ENCODE measurements at regions not wholly inside any gene's neighbourhood (a gene's known extent, or its start where the extent isn't known, plus 50 kb on each side); places are given as distances from the start of the nearest gene placed in this dataset.

DNA sequence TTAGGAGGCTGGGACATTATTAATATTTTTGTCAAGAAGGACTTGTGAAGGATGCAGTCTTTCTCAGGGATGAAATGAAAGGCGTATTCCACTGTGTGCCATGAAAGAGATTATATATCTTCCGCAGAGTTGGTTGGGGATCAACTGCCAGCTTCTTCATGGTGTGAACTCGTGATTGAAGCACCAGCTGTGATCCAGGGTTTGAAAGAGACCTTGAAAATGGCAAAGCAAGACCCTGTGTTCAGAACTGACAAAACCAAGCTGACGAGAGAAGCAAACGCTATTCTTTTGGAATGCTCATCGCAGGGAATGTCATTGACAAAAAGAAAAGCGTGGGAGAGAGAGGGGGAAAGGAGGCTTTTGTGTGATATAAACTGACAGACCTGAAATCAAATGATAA lies 263.9 kb upstream of the ZNF608 start:
- TF ChIP-seq YY1 (IDR thresholded peaks at IDR 0.05; ENCODE audit: low read depth) (no peak), TAF1 (IDR thresholded peaks at IDR 0.05; ENCODE audit: low read depth) (no peak), TEAD4 (IDR thresholded peaks at IDR 0.05) (no peak)
- TF ChIP-seq, protein P1, sequence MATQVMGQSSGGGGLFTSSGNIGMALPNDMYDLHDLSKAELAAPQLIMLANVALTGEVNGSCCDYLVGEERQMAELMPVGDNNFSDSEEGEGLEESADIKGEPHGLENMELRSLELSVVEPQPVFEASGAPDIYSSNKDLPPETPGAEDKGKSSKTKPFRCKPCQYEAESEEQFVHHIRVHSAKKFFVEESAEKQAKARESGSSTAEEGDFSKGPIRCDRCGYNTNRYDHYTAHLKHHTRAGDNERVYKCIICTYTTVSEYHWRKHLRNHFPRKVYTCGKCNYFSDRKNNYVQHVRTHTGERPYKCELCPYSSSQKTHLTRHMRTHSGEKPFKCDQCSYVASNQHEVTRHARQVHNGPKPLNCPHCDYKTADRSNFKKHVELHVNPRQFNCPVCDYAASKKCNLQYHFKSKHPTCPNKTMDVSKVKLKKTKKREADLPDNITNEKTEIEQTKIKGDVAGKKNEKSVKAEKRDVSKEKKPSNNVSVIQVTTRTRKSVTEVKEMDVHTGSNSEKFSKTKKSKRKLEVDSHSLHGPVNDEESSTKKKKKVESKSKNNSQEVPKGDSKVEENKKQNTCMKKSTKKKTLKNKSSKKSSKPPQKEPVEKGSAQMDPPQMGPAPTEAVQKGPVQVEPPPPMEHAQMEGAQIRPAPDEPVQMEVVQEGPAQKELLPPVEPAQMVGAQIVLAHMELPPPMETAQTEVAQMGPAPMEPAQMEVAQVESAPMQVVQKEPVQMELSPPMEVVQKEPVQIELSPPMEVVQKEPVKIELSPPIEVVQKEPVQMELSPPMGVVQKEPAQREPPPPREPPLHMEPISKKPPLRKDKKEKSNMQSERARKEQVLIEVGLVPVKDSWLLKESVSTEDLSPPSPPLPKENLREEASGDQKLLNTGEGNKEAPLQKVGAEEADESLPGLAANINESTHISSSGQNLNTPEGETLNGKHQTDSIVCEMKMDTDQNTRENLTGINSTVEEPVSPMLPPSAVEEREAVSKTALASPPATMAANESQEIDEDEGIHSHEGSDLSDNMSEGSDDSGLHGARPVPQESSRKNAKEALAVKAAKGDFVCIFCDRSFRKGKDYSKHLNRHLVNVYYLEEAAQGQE (IDR thresholded peaks at IDR 0.05; ENCODE audit: low read depth) = no peak
- TF ChIP-seq, protein P2, sequence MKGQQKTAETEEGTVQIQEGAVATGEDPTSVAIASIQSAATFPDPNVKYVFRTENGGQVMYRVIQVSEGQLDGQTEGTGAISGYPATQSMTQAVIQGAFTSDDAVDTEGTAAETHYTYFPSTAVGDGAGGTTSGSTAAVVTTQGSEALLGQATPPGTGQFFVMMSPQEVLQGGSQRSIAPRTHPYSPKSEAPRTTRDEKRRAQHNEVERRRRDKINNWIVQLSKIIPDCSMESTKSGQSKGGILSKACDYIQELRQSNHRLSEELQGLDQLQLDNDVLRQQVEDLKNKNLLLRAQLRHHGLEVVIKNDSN (IDR thresholded peaks at IDR 0.05) = no peak
